ENCODE measurements at regions not wholly inside any gene's neighbourhood (a gene's known extent, or its start where the extent isn't known, plus 50 kb on each side); places are given as distances from the start of the nearest gene placed in this dataset.

DNA sequence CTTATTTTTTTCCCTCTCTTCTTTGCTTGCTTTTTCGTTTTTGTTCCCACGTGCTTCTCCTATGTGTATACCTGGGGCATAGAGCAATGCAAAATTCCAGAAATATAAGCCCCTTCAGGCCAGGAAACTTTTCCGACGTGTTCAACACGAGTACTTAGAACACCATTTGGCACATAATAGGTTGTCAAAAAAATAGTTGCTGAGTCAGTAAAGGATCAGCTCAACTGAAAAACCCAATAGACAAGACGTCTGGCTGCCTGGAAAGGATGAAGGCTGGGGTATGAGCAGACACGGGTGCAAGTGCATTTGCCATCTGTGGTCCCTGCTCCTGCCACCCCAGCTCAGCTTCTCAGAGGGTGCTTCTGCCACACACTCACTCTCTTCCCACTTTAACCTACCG, 823.0 kb upstream of the SOX11 start:
- CTCF ChIA-PET: no interaction called here

DNA sequence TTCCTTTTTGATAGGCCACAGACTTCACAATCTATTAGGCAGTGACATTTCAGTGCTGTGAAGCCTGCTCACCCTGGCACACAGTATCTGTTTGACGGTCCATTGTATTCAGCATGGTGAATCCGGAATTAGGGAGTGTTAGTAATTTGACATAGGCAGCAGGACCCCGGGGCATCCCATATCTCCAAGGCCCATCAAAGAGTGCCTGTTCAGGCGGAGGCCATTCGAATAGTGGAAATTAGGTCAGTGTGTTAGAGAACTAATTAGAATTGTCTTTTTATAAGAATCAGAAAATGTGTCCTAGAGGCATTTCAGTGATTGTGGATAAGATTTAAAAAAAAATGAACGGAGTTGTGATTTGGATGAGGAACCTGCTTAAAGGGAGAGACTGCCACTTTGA, 818.8 kb upstream of the SOX11 start:
- Histone ChIP-seq H3K4me3 (ENCODE audit: low read depth, low read length) (no peak overlapping the region), H3K27me3 (ENCODE audit: control insufficient read depth, insufficient read depth, low read length) (no peaks in the 10 kb centered on the region), H3K36me3 (ENCODE audit: control insufficient read depth, insufficient read depth, low read length) (no peaks in the 10 kb centered on the region)
- POLR2A ChIA-PET: no interaction called here
- TF ChIP-seq, protein P1, sequence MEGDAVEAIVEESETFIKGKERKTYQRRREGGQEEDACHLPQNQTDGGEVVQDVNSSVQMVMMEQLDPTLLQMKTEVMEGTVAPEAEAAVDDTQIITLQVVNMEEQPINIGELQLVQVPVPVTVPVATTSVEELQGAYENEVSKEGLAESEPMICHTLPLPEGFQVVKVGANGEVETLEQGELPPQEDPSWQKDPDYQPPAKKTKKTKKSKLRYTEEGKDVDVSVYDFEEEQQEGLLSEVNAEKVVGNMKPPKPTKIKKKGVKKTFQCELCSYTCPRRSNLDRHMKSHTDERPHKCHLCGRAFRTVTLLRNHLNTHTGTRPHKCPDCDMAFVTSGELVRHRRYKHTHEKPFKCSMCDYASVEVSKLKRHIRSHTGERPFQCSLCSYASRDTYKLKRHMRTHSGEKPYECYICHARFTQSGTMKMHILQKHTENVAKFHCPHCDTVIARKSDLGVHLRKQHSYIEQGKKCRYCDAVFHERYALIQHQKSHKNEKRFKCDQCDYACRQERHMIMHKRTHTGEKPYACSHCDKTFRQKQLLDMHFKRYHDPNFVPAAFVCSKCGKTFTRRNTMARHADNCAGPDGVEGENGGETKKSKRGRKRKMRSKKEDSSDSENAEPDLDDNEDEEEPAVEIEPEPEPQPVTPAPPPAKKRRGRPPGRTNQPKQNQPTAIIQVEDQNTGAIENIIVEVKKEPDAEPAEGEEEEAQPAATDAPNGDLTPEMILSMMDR (IDR thresholded peaks at IDR 0.05; ENCODE audit: insufficient read depth, low read depth, low read length): no peak
- CTCF ChIA-PET: no interaction called here
- DNase-seq (ENCODE audit: low read depth): no peak

More for the DNA sequence above, 823.0 kb upstream of the SOX11 start:
- TF ChIP-seq, protein P1 (IDR thresholded peaks at IDR 0.05; ENCODE audit: insufficient read depth, low read depth, low read length): no peak
- Histone ChIP-seq H3K36me3 (ENCODE audit: control insufficient read depth, insufficient read depth, low read length) (no peaks in the 10 kb centered on the region), H3K27me3 (ENCODE audit: control insufficient read depth, insufficient read depth, low read length) (no peaks in the 10 kb centered on the region), H3K4me3 (ENCODE audit: low read depth, low read length) (no peak overlapping the region)
- POLR2A ChIA-PET: no interaction called here
- no peak for DNase-seq (ENCODE audit: low read depth)

GRCh38 chr2:4873876-4874593, 818.1 kb upstream of the SOX11 start:
- TF ChIP-seq, protein P1 (IDR thresholded peaks at IDR 0.05; ENCODE audit: insufficient read depth, low read depth, low read length): no peak
- no peak for DNase-seq (ENCODE audit: low read depth)
- POLR2A ChIA-PET: no interaction called here
- Histone ChIP-seq H3K4me3 (ENCODE audit: low read depth, low read length) (no peak overlapping the region), H3K27me3 (ENCODE audit: control insufficient read depth, insufficient read depth, low read length) (no peaks in the 10 kb centered on the region), H3K36me3 (ENCODE audit: control insufficient read depth, insufficient read depth, low read length) (no peaks in the 10 kb centered on the region)
- CTCF ChIA-PET: no interaction called here

GRCh38 chr2:4882421-4882820, 809.8 kb upstream of the SOX11 start:
- TF ChIP-seq, protein P1 (IDR thresholded peaks at IDR 0.05; ENCODE audit: insufficient read depth, low read depth, low read length): no peak
- no peak for DNase-seq (ENCODE audit: low read depth)
- H3K27me3 ChIP-seq (ENCODE audit: control insufficient read depth, insufficient read depth, low read length): no peaks in the 10 kb centered on the region
- no peaks in the 10 kb centered on the region for H3K36me3 ChIP-seq (ENCODE audit: control insufficient read depth, insufficient read depth, low read length)
- no peak overlapping the region for H3K4me3 ChIP-seq (ENCODE audit: low read depth, low read length)
- POLR2A ChIA-PET: no interaction called here
- CTCF ChIA-PET: no interaction called here

DNA sequence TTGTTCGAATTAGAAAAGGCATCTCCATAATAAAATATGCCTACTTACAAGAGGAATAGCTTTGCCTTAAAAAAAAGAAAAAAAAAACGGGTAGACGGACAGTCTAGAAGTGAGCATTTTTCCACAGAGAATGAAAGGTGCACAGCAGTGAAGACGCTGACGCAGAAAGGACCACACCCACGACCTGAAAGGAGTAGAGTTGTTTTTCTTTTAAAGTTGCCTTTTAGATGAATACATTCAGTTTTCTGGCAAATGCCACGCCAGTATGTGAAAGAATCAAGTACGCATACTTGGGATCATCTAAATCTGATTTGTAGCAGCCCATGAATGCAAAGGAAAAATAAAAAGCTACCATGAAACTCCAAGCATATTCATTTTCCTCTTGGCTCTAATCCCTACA, 809.2 kb upstream of the SOX11 start:
- CTCF ChIA-PET: no interaction called here
- Histone ChIP-seq H3K27me3 (ENCODE audit: control insufficient read depth, insufficient read depth, low read length) (no peaks in the 10 kb centered on the region), H3K36me3 (ENCODE audit: control insufficient read depth, insufficient read depth, low read length) (no peaks in the 10 kb centered on the region), H3K4me3 (ENCODE audit: low read depth, low read length) (no peak overlapping the region)
- no peak for DNase-seq (ENCODE audit: low read depth)
- POLR2A ChIA-PET: no interaction called here
- TF ChIP-seq, protein P1 (IDR thresholded peaks at IDR 0.05; ENCODE audit: insufficient read depth, low read depth, low read length): no peak

Data from BJ (cell line).